ENCODE measurements at regions not wholly inside any gene's neighbourhood (a gene's known extent, or its start where the extent isn't known, plus 50 kb on each side); places are given as distances from the start of the nearest gene placed in this dataset.

- no peak for DNase-seq (ENCODE audit: low read depth)
These were observed 382.3 kb upstream of the SLC30A5 start for GRCh38 chr5:68711293-68712200.

DNA sequence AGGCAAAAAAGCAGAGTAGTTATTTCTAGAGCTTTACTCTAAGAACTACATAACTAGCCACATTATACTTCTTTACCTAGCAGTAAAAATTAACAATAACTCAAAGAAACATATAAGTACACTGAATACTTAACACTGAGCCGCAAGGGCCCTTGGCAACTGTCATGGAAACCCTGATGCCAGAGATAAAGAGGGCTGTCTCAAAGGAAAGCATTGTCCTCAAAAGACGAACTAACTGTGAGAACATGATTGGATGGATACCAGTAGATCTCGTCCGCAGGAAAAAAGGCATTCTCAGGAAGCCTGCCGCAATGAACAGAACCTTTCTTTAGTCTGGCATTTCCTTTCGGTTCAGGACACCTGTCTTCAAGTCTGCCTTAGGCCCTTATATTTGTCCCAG lies 379.0 kb upstream of the SLC30A5 start:
- DNase-seq (ENCODE audit: low read depth) = no peak

GRCh38 chr5:68720884-68721610 lies 372.8 kb upstream of the SLC30A5 start:
- DNase-seq (ENCODE audit: low read depth) = no peak

DNA sequence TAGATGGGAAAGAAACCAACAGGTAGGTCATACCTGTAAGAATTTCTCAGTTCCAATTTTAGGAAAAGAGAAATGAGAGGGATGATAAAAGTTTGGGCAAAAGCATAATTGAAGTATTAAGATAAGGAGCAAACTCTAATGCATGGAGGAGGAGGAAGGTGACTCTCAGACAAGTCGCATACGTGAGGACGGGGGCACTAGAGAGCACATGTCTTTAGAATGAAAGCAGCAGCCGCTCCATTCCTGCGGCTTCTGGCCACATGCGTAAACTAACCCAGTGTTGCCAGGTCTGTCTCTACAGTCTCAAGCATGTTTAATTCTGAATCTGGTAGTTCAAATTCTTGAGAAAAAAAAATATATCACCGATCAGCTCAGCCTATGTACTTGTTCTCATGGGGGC lies 371.5 kb upstream of the SLC30A5 start:
- DNase-seq (ENCODE audit: low read depth) = no peak

DNA sequence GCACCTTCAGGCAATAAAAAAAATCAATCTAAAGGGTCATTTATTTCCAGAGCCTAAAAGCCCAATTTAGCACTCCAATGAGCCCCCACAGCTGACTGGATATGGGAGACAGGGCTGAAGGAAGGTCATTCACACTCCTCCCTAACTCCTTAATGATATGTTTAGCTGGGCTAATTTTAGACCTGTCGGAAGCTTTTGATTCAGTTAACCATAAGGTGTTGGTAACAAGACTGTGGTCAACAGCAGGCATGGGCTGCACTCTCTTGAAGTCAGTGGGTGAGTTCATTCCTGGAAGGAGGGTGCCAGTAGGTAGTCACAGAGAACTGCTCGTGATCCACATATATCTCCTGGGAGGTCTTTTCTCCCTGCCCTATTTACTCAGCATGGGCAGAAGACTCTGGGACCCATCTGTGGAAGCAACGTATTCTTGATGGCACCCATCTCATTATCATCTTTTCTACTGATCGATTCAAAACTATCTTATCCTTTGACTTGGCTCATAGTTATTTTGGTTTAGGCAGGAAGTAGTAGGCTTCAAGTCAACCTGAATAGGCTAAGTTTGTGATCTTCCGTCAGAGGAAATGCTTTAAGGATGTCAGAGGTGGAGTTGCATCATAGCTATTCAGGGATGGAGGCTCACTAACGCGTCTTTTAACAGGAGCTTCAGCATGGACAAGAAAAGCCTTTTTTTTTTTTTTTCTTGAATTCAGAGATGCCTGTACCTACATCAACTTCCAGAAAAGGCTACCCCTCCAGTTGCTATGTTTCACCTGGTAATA lies 367.7 kb upstream of the SLC30A5 start:
- no peak for DNase-seq (ENCODE audit: low read depth)

DNA sequence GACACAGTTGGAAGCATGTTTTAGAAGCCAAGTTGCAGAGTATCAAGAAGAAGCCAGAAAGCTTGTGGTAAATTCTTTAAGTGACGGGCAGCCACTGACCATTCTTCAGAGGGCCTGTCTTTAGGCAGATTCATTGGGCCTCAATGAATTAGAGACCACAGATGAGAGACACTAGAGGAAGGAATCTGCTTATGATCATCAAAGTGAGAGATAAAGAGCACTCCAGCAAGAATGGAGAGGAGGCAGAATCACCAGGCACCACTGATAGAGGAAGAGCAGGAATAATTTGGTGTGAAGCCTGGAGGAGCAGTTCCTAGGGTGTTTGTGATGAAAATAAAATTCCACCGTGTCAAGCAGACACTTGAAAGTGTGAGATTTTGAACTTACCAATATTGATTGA lies 365.9 kb upstream of the SLC30A5 start:
- DNase-seq (ENCODE audit: low read depth) = no peak

- no peak for DNase-seq (ENCODE audit: low read depth)
These were observed 364.1 kb upstream of the SLC30A5 start for GRCh38 chr5:68729678-68730077.

DNA sequence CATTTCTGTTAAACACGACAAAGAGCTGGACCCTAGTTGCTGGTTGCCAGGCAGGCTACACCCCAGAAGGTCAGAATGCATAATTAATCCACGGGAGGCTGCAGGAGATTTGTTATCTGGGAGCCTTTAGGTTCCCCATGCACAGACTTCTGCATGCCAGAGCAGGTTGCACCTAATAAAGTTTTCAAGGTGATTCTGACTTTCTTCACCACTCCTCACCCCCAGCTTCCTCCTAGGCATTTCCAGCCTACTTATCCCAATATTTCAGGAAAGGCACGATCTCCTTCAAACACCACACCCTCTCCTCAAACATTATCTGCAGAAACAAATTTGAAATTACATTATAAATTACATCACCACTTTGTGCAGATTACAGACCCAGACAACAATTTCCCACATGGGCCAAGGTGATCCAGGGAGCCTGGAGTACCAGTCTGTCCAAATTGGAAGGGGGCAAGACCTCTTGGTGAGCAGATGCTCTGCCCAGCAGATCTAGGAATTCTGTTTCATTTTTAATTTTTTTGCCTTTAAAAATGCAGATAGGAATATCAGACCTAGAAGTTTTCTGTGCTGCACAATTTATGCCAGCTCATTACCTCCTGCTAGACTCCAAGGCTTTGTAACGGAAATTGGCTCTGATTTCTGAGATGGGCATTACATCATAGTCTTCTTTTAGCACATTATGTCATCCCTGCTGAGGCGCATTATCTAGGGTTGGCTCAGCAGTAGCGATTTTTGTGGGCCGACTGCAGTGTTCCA lies 363.4 kb upstream of the SLC30A5 start:
- DNase-seq (ENCODE audit: low read depth) = no peak

DNA sequence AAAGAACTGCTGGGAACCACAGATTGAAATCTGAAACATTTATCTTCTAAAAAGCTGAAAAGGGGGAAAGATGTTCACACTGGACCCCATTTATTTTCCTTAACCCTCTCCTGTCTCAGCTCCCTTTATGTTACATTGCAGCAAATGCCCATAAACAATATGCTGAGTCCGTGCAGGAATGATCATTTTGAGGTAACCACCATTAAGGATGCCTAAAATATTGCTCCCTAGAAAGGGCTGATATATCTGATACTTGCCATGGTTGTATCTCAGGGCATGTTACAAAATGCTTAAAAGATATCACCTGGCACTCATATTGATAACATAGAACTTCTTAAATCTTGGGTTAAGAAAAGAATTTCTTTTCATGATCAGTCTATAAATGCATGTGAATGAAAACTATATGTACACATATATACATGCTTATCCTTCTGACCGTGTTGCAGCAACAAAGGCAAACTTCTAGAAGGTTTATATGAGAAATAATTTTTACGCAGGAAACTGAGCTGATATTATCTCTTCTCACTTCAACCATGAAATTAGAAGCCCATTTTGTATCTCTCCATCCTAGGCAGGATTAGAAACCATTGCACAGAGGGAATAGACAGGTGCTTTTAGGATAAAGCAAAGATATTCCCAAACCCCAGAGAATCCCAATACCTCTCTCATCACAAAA lies 362.7 kb upstream of the SLC30A5 start:
- no peak for DNase-seq (ENCODE audit: low read depth)

DNA sequence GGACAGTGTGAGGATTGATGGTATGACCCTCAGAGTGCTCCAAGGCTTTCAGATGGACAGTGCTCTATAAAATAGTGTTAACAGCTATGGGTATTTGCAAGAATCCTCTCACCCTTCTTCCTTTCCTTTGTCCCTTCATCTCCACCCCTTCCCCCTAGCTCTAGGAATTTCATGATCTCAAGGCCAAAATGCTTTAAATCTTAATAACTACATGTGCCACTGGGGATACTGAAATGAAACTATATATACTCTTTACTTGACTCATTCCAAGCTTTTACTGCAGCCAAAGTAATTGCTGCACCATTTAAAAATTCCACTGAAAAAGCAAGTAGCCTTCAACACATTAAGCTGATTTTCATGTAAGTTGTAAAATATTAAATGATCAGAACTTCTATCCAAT lies 361.6 kb upstream of the SLC30A5 start:
- no peak for DNase-seq (ENCODE audit: low read depth)

- DNase-seq (ENCODE audit: low read depth) = no peak
These were observed 359.0 kb upstream of the SLC30A5 start for GRCh38 chr5:68734781-68735180.

DNA sequence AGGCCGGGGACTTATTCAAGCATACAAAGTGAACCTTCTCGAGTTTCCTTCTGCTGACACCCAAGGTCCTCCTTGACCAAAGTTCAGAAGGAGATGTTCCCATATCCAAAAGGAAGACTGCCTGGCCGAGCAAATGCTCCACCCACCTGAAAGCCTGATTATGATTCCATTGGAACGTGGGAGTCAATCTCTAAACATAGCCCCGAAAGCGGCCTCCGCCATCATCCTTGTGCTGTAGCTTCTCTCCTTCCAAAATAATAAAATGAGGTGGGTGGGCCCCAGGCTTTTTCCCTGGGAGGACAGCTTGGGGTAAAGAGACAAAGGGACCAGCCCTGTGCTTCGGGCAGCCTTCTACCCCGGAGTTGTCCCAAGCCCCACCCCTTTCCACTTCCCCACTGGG lies 355.6 kb upstream of the SLC30A5 start:
- DNase-seq (ENCODE audit: low read depth) = no peak

DNA sequence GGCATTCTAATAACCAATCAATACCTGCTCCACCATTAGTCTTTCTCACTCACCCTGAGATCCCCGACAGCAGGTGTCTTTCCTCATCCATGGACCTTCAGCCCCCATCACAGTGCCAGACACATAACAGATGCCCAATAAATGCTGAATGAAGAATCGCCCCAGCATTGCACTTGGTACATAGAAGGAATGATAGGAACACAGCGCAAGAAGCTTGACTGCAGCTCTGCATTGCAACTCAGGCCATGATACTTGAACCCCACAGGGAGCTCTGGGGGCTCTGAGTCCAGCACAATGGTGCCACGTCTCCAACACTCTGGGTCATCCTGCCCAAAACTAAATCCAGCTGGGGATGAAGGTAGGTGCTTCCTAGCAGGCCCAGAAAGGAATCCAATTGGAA lies 355.0 kb upstream of the SLC30A5 start:
- DNase-seq (ENCODE audit: low read depth) = no peak

GRCh38 chr5:68739752-68740151 lies 354.1 kb upstream of the SLC30A5 start:
- DNase-seq (ENCODE audit: low read depth) = no peak

GRCh38 chr5:68740226-68740910 lies 353.4 kb upstream of the SLC30A5 start:
- DNase-seq (ENCODE audit: low read depth) = no peak

GRCh38 chr5:68744206-68744605 lies 349.6 kb upstream of the SLC30A5 start:
- no peak for DNase-seq (ENCODE audit: low read depth)

DNA sequence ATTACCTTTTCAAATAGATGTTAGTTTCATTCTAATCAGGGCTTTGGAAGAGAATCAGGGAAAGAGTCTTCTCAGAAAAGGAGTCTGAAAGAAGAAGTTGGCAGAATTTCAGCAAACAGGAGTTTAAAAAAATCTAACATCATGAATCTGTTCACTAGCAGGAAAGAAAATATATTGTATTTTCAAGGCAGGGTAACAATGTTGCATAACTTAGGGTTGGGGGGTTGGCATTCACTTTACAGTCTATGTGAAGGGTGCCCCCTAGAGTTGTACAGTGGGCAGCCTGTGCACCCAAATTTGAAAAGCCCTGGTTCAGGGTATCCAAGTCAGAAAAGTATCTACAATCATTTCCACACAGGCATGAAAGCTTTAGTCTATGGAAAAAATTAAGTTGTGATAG lies 348.4 kb upstream of the SLC30A5 start:
- no peak for DNase-seq (ENCODE audit: low read depth)

DNA sequence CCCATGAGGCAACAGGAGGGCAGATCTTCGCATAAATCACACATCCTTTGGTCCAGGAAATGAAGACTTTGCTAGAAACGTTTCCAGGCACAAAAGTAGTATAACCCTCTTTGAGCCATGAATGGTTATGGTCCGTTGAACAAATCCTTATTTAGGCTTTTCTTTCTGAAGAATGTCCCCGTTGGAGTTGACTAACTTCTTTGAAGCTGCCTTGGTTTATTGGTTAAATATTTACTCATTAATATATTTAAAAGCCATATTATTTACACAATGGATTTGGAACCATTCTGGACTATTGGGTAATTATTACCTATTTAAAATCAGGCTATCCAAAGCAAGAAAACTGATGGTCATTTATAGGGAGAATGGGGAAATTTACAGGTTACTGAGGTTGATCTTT lies 347.6 kb upstream of the SLC30A5 start:
- DNase-seq (ENCODE audit: low read depth) = no peak

DNA sequence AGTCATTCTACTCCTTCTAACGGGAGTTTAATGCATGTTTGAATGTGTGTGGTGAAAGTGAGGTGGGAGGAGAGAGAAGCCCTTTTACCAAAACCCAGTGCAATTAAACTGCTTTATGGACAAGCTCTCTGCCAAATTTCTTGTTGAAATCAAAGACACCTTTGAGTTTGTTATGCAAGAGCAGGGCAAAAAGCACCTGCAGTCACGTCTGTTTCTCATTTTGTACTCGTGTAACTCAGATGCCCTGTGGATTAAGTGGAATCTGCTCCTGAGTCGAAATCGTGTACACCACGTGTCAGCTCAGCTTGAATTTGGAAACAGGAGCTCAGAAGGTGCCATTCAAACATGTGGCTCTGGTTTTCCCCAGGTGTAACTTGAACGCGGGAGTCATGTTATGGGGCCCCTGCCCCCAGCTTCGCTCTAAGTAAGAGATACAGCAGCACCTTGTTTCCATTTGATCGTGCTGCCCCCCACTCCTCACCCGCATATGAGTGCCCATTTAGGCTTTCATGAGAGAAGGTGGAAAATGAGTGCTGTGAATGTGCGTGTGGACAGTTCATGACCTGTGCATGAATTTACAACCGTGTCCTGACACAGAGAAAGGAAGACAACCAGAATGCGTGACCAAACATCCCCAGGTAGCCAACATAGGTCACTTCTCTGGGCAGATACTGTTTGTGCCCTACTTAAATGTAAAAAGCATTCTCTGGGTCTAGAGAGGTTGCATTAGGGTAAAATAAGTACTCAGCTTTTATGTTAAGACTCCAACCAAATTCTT lies 347.0 kb upstream of the SLC30A5 start:
- no peak for DNase-seq (ENCODE audit: low read depth)

- DNase-seq (ENCODE audit: low read depth) = no peak
These were observed 346.3 kb upstream of the SLC30A5 start for GRCh38 chr5:68747521-68747920.

Measured in activated gamma-delta T cell treated with anti-CD3 and anti-CD28 coated beads, Interleukin-2, amount 50 U/mL, for 16 hours (primary cell).